Tibial nerve (tissue), 4 donors: ENCODE measurements at regions not wholly inside any gene's neighbourhood (a gene's known extent, or its start where the extent isn't known, plus 50 kb on each side); places are given as distances from the start of the nearest gene placed in this dataset.
A peak's percentile ranks its signal among the peaks of the same experiment; 100 is the strongest.

Experiments used
- DNase-seq, 2 donors: peaks; one replicate each; pipeline ENCODE4 v3.0.0-alpha.2; 2019; ENCODE audit warnings: low spot score in 2 of 2
- H3K27ac ChIP-seq, 4 donors: fragments of 200-600 bp; sonication (generic) in 3 of 4; one replicate each; pipeline ENCODE4 v1.5.1; 2017 to 2019; ENCODE audit warnings: mild to moderate bottlenecking in 1 of 4
- H3K27me3 ChIP-seq, 2 donors: fragments of 200-600 bp; sonication (generic) in 1 of 2; one replicate each; pipeline versions ENCODE4 v1.5.1 to v1.6.0; 2017 to 2019
- H3K36me3 ChIP-seq, 3 donors: fragments of 200-600 bp; sonication (generic); one replicate each; pipeline ENCODE4 v1.5.1; 2018 to 2019
- H3K4me1 ChIP-seq, 4 donors: fragments of 200-600 bp; sonication (generic) in 3 of 4; one replicate each; pipeline ENCODE4 v1.5.1; 2017 to 2019
- H3K4me3 ChIP-seq, 4 donors: fragments of 200-600 bp; sonication (generic) in 3 of 4; one replicate each; pipeline ENCODE4 v1.5.1; 2017 to 2019; ENCODE audit warnings: mild to moderate bottlenecking in 1 of 4, moderate library complexity in 1 of 4
- H3K9me3 ChIP-seq, 4 donors: fragments of 200-600 bp; sonication (generic) in 3 of 4; one replicate each; pipeline ENCODE4 v1.5.1; 2017 to 2019
- CTCF ChIP-seq, 5 experiments: fragments of 200-600 bp in 3 of 5; fragments of 450-650 bp in 2 of 5; sonication (generic) in 3 of 5; IDR thresholded peaks; one replicate each; pipeline ENCODE4 v1.5.1; 2016 to 2019; ENCODE audit warnings: antibody characterized with exemption in 5 of 5, mild to moderate bottlenecking in 3 of 5, moderate library complexity in 2 of 5
- EP300 ChIP-seq, 2 donors: sonication (generic); formaldehyde crosslinking; IDR thresholded peaks; one replicate each; pipeline ENCODE4 v1.6.1; 2017; ENCODE audit warnings: antibody characterized with exemption in 2 of 2, mild to moderate bottlenecking in 1 of 2
- POLR2A ChIP-seq, 2 donors: fragments of 450-650 bp; IDR thresholded peaks; one replicate each; pipeline ENCODE4 v1.6.1; 2017; ENCODE audit warnings: antibody characterized with exemption in 2 of 2, mild to moderate bottlenecking in 2 of 2, moderate library complexity in 2 of 2
- WGBS, 2 donors: methylation state at CpG; one replicate each; pipeline ENCODE4 v1.1.5; 2018; 5-methylcytosine and 5-hydroxymethylcytosine counted together

DNA sequence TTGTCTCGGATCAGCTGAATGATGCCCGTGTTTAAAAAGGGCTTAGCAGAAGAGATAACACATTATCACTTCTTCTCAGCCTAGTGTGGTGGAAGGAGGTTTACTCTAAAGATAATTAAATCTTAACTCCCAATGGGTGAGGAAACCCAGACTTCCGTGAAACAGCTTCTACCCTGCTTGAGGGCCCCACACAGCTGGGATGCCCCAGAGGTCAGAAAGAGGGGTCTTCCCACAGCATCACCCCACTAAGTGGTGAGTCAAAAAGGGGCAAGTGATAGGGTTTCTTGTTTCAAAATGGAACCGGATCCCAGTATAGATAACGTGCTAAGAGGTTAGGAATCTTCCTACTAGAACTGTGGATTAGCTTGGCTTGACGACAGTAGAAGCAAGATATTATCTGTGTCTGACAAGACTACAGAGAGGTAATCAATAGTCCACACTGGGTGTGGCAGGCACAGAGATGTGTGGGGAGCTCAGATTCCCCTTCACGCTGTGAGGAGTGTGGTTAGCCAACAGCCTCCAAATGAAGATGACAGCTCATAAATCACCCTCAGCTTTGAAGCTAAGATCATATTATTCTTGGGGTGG lies 129.6 kb upstream of the COPS8 start:
- Histone ChIP-seq H3K4me1 (peaks cover 0 to 26% (median 0%) of the 10 kb centered on the region in 4 donors), H3K27ac (peak overlapping the region in 1 of 4 donors; percentile 37), H3K4me3 (no peak overlapping the region), H3K9me3 (peaks cover 0 to 6% (median 0%) of the 10 kb centered on the region in 4 donors), H3K36me3 (no peaks in the 10 kb centered on the region), H3K27me3 (no peaks in the 10 kb centered on the region)
- TF ChIP-seq CTCF (IDR thresholded peaks at IDR 0.05) (no peak), EP300 (IDR thresholded peaks at IDR 0.05) (no peak), POLR2A (IDR thresholded peaks at IDR 0.05) (no peak)
- 74 to 77% methylated on average over 7 of the region's 7 CpGs for WGBS, 2 donors
- no peak for DNase-seq

GRCh38 chr2:236956641-236957040 lies 129.0 kb upstream of the COPS8 start:
- TF ChIP-seq POLR2A (IDR thresholded peaks at IDR 0.05) (no peak), EP300 (IDR thresholded peaks at IDR 0.05) (no peak), CTCF (IDR thresholded peaks at IDR 0.05) (no peak)
- H3K4me1 ChIP-seq = peaks cover 0 to 26% (median 0%) of the 10 kb centered on the region in 4 donors
- no peak for DNase-seq
- WGBS, 2 donors = 83 to 86% methylated on average over 2 of the region's 2 CpGs
- H3K9me3 ChIP-seq = peaks cover 0 to 4% (median 0%) of the 10 kb centered on the region in 4 donors
- H3K4me3 ChIP-seq = no peak overlapping the region
- no peak overlapping the region for H3K27ac ChIP-seq
- H3K27me3 ChIP-seq = no peaks in the 10 kb centered on the region
- no peaks in the 10 kb centered on the region for H3K36me3 ChIP-seq

DNA sequence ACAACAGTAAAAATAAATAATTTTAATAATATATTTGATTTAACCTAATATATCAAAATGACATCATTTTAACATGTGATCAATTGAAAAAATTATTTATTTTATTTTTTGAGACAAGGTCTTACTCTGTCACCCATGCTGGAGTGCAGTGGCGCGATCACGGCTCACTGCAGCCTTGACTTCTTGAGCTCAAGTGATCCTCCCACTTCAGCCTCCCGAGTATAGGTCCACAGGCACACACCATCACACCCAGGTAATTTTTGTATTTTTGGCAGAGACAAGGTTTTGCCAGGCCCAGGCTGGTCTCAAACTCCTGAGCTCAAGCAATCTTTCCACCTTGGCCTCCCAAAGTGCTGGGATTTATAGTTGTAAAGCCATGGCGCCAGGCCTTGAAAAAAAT lies 126.7 kb upstream of the COPS8 start:
- WGBS, 2 donors = 95 to 96% methylated on average over 5 of the region's 5 CpGs
- Histone ChIP-seq H3K27me3 (no peaks in the 10 kb centered on the region), H3K27ac (no peak overlapping the region), H3K36me3 (no peaks in the 10 kb centered on the region), H3K9me3 (no peaks in the 10 kb centered on the region), H3K4me1 (peaks cover 0 to 30% (median 2%) of the 10 kb centered on the region in 4 donors), H3K4me3 (no peak overlapping the region)
- DNase-seq = no peak
- TF ChIP-seq POLR2A (IDR thresholded peaks at IDR 0.05) (no peak), CTCF (IDR thresholded peaks at IDR 0.05) (no peak), EP300 (IDR thresholded peaks at IDR 0.05) (no peak)

DNA sequence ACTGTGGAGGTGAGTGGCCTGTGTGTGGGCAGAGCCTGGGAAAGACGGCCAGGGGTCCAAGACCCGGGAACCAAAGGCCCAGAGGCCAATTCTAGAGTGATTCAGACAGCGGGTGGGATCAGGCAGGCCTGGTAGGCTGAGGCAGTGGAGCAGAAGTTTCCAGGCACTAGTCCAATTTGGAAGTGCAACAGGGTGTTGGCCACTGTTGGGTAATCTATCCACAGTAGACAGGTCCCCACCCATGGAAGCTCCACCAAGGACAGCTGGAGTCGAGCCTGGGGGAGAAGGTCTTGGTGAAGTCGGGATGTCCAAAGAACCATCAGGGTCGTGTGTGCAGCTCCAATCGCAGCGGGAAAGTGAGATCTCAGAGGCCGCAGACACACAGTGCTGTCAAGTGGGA lies 125.8 kb upstream of the COPS8 start:
- WGBS, 2 donors = 77 to 92% methylated on average over 9 of the region's 9 CpGs
- H3K27me3 ChIP-seq = no peaks in the 10 kb centered on the region

GRCh38 chr2:236960531-236960930 lies 125.2 kb upstream of the COPS8 start:
- no peak for DNase-seq
- TF ChIP-seq EP300 (IDR thresholded peaks at IDR 0.05) = no peak
- TF ChIP-seq CTCF (IDR thresholded peaks at IDR 0.05) = no peak
- TF ChIP-seq POLR2A (IDR thresholded peaks at IDR 0.05) = no peak
- H3K27ac ChIP-seq = peak overlapping the region in 1 of 4 donors; percentile 51
- no peaks in the 10 kb centered on the region for H3K27me3 ChIP-seq
- WGBS, 2 donors = 95 to 96% methylated on average over 14 of the region's 14 CpGs
- peaks cover 0 to 33% (median 2%) of the 10 kb centered on the region in 4 donors for H3K4me1 ChIP-seq
- H3K4me3 ChIP-seq = no peak overlapping the region
- H3K36me3 ChIP-seq = no peaks in the 10 kb centered on the region
- H3K9me3 ChIP-seq = no peaks in the 10 kb centered on the region

More for the DNA sequence above, 125.8 kb upstream of the COPS8 start:
- DNase-seq = peak; percentile 38 to 66
- no peak for TF ChIP-seq POLR2A (IDR thresholded peaks at IDR 0.05)
- TF ChIP-seq EP300 (IDR thresholded peaks at IDR 0.05) = peak in 1 of 2 donors; percentile 63
- Histone ChIP-seq H3K4me3 (no peak overlapping the region), H3K36me3 (no peaks in the 10 kb centered on the region), H3K9me3 (no peaks in the 10 kb centered on the region), H3K4me1 (peaks cover 0 to 33% (median 2%) of the 10 kb centered on the region in 4 donors), H3K27ac (peak overlapping the region in 1 of 4 donors; percentile 51)
